MM.1S (cell line): ENCODE measurements at regions not wholly inside any gene's neighbourhood (a gene's known extent, or its start where the extent isn't known, plus 50 kb on each side); places are given as distances from the start of the nearest gene placed in this dataset.

Source experiments
- DNase-seq: peaks from one replicate; pipeline ENCODE4 v3.0.0-alpha.2; 2015
- H2AFZ ChIP-seq: fragments of 300-600 bp; sonication (generic); 2 replicates; pipeline ENCODE4 v1.6.0; 2016; ENCODE audit warnings: antibody characterized with exemption, low read length
- H3F3A ChIP-seq: fragments of 300-600 bp; sonication (generic); 2 replicates; pipeline ENCODE4 v1.6.1; 2016; ENCODE audit warnings: mild to moderate bottlenecking, antibody characterized with exemption, low read length, moderate library complexity, mixed read lengths; ENCODE audit not compliant: insufficient read depth
- H3K27ac ChIP-seq: fragments of 300-600 bp; sonication (generic); 2 replicates; pipeline ENCODE4 v1.5.1; 2016; ENCODE audit warnings: mild to moderate bottlenecking, low read length
- H3K27me3 ChIP-seq: fragments of 300-600 bp; sonication (generic); replicated peaks from 2 replicates; pipeline ENCODE4 v1.6.0; 2016; ENCODE audit warnings: low read length; ENCODE audit not compliant: insufficient read depth
- H3K36me3 ChIP-seq: fragments of 300-600 bp; sonication (generic); replicated peaks from 2 replicates; pipeline ENCODE4 v1.6.1; 2016; ENCODE audit warnings: mild to moderate bottlenecking, low read length, mixed read lengths; ENCODE audit not compliant: insufficient read depth
- H3K4me1 ChIP-seq: fragments of 300-600 bp; sonication (generic); 2 replicates; pipeline ENCODE4 v1.6.1; 2016; ENCODE audit warnings: low read length, mixed read lengths
- H3K4me2 ChIP-seq: fragments of 300-600 bp; sonication (generic); 2 replicates; pipeline ENCODE4 v1.6.0; 2016; ENCODE audit warnings: low read depth, low read length
- H3K4me3 ChIP-seq: fragments of 300-600 bp; sonication (generic); 2 replicates; pipeline ENCODE4 v1.5.1; 2016; ENCODE audit warnings: low read length, mixed read lengths
- H3K79me2 ChIP-seq: fragments of 300-600 bp; sonication (generic); 2 replicates; pipeline ENCODE4 v1.6.1; 2016; ENCODE audit warnings: mixed run types, low read length, mixed read lengths
- H3K9ac ChIP-seq: fragments of 300-600 bp; sonication (generic); 2 replicates; pipeline ENCODE4 v1.6.1; 2016; ENCODE audit warnings: low read length, mixed read lengths
- H3K9me2 ChIP-seq: fragments of 300-600 bp; sonication (generic); replicated peaks from 2 replicates; pipeline ENCODE4 v1.6.1; 2016; ENCODE audit warnings: mild to moderate bottlenecking, low read length, mixed read lengths; ENCODE audit not compliant: insufficient read depth
- H3K9me3 ChIP-seq: fragments of 300-600 bp; sonication (generic); replicated peaks from 2 replicates; pipeline ENCODE4 v1.6.1; 2016; ENCODE audit warnings: mild to moderate bottlenecking, low read length, mixed read lengths; ENCODE audit not compliant: insufficient read depth
- H4K20me1 ChIP-seq: fragments of 300-600 bp; sonication (generic); 2 replicates; pipeline ENCODE4 v1.6.1; 2016; ENCODE audit warnings: mild to moderate bottlenecking, low read length, moderate library complexity, mixed read lengths; ENCODE audit not compliant: insufficient read depth
- EZH2 ChIP-seq: fragments of 300-600 bp; sonication (generic); optimal IDR thresholded peaks from 2 replicates; pipeline ENCODE3; 2017; ENCODE audit warnings: low read depth, mild to moderate bottlenecking, antibody characterized with exemption, low read length, mixed read lengths
- EZH2phosphoT487 ChIP-seq: fragments of 300-600 bp; sonication (generic); IDR thresholded peaks from 2 replicates; pipeline ENCODE4 v1.6.1; 2018; ENCODE audit warnings: antibody characterized with exemption, low read length
- TF ChIP-seq, protein P1 (sequence below): fragments of 300-600 bp; sonication (generic); IDR thresholded peaks from 2 replicates; pipeline ENCODE4 v1.5.1; 2016; ENCODE audit warnings: antibody characterized with exemption, low read length, mixed read lengths

DNA sequence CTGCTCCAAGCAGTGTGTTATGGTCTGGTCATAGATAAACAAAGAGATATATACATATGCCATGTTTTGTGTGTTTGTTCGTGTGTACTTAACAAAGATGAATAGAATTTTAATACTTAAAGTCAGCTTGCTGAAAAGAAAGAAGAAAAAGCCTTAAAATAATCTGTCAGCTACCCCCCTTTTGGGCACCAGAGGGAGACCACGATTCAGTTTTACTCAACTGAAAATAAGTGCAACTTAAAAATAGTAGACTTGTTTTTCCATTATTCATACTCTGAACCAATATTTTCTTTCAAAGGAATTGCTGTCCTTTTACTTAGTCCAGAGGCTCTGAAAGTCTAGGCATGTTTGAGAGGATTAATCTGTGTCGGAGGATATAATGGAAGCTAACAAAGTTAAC lies 181.7 kb upstream of the AGTR2 start:
- H3K4me1 ChIP-seq, result no peaks in the 10 kb centered on the region
- no peak overlapping the region for H2AFZ ChIP-seq
- H3K4me3 ChIP-seq, result no peak overlapping the region
- DNase-seq, result no peak
- H3K36me3 ChIP-seq, result no peaks in the 10 kb centered on the region
- no peak overlapping the region for H3K9ac ChIP-seq
- no peaks in the 10 kb centered on the region for H3K79me2 ChIP-seq
- H3K27me3 ChIP-seq, result no peaks in the 10 kb centered on the region
- no peaks in the 10 kb centered on the region for H4K20me1 ChIP-seq
- no peak overlapping the region for H3K4me2 ChIP-seq
- no peaks in the 10 kb centered on the region for H3K9me3 ChIP-seq
- H3F3A ChIP-seq, result no peaks in the 10 kb centered on the region
- H3K9me2 ChIP-seq, result no peaks in the 10 kb centered on the region
- no peak overlapping the region for H3K27ac ChIP-seq
- TF ChIP-seq, protein P1, sequence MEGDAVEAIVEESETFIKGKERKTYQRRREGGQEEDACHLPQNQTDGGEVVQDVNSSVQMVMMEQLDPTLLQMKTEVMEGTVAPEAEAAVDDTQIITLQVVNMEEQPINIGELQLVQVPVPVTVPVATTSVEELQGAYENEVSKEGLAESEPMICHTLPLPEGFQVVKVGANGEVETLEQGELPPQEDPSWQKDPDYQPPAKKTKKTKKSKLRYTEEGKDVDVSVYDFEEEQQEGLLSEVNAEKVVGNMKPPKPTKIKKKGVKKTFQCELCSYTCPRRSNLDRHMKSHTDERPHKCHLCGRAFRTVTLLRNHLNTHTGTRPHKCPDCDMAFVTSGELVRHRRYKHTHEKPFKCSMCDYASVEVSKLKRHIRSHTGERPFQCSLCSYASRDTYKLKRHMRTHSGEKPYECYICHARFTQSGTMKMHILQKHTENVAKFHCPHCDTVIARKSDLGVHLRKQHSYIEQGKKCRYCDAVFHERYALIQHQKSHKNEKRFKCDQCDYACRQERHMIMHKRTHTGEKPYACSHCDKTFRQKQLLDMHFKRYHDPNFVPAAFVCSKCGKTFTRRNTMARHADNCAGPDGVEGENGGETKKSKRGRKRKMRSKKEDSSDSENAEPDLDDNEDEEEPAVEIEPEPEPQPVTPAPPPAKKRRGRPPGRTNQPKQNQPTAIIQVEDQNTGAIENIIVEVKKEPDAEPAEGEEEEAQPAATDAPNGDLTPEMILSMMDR, result peak; percentile 44
- TF ChIP-seq EZH2phosphoT487 (no peak), EZH2 (no peak)

DNA sequence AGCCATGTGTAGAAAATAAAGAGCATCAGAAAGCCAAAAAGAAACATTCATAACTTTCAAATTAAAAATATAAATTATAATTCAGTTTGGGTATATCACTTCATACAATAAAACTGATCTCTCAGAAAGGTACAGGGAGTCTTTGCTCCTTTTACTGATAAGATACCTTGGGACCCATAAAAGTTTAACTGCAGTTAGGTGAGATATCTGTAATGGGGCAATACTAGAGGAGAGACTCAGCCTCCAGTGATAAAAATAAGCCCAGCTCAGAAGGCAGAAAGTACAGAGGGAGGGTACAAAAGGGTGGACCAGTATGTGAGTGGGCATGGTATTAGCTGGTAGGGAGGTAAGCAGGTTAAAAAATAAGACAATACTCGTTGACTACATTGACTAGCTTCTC lies 180.9 kb upstream of the AGTR2 start:
- no peaks in the 10 kb centered on the region for H3K9me3 ChIP-seq
- H3K36me3 ChIP-seq, result no peaks in the 10 kb centered on the region
- no peaks in the 10 kb centered on the region for H3F3A ChIP-seq
- no peak overlapping the region for H3K27ac ChIP-seq
- TF ChIP-seq EZH2phosphoT487, result no peak
- TF ChIP-seq, protein P1, result no peak
- no peak for TF ChIP-seq EZH2
- H3K79me2 ChIP-seq, result no peaks in the 10 kb centered on the region
- H3K9ac ChIP-seq, result no peak overlapping the region
- H3K27me3 ChIP-seq, result no peaks in the 10 kb centered on the region
- H3K4me3 ChIP-seq, result no peak overlapping the region
- no peak overlapping the region for H2AFZ ChIP-seq
- H3K4me1 ChIP-seq, result no peaks in the 10 kb centered on the region
- no peak overlapping the region for H3K4me2 ChIP-seq
- no peaks in the 10 kb centered on the region for H4K20me1 ChIP-seq
- no peak for DNase-seq
- H3K9me2 ChIP-seq, result no peaks in the 10 kb centered on the region

DNA sequence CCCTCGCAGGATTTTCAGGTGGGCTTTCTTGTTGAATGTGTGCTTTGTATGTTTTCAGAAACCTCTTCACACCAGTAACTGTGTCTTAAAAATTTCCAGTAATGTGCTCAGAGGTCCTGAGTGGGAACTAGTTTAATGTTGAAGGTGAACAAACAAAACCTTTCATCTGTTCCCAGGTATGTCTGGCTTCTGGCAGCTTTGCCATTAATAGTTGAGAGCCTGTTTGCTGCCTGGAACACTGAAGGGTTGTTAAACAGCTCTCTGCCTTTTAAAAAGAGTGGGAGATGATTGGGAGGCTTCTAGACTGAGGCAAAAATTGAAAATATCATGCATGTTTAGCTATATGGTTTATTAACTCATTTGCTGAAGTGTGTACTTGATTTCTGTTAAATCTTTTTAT lies 161.2 kb upstream of the AGTR2 start:
- Histone ChIP-seq H3K9ac (peak overlapping the region; percentile 53; the same call in 1 of the 2 replicates), H3K4me2 (peak overlapping the region; percentile 72), H3K9me3 (no peaks in the 10 kb centered on the region), H3K36me3 (no peaks in the 10 kb centered on the region), H3K27me3 (no peaks in the 10 kb centered on the region), H3K27ac (peak overlapping the region; percentile 93; the same call in 1 of the 2 replicates), H3K4me1 (peaks cover 21% of the 10 kb centered on the region), H3K4me3 (peak overlapping the region; percentile 48), H4K20me1 (no peaks in the 10 kb centered on the region), H3K9me2 (no peaks in the 10 kb centered on the region), H3F3A (peaks cover 17% of the 10 kb centered on the region), H3K79me2 (no peaks in the 10 kb centered on the region), H2AFZ (peak overlapping the region; percentile 51)
- DNase-seq, result no peak
- no peak for TF ChIP-seq EZH2phosphoT487
- TF ChIP-seq, protein P1, result no peak
- TF ChIP-seq EZH2, result no peak
